ENCODE measurements at regions not wholly inside any gene's neighbourhood (a gene's known extent, or its start where the extent isn't known, plus 50 kb on each side); places are given as distances from the start of the nearest gene placed in this dataset.
"Not testable (repeated sequence)": the region's sequence is repeated elsewhere in the genome, so short reads cannot be mapped to it uniquely, and the experiment has no call there.

DNA sequence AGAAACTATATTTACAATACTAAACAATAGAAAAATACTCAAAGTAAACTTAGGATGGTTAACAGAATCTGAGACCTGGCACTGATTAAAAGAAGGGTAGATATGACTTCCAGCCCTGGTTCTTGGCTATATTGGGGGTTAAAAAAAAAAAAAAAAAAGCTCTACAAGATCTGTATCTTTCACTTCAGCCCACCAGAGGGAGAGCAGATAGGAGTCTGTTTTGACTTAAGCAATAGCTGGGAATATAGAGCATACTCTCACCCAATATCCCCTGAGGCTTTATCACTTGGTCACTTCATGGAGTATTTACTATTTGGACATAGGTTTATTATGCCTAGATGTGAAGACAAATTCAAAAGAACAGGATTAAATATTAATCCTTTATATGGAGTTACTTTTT is 598.9 kb upstream of the LINC00305 start:
- H3K36me3 ChIP-seq (ENCODE audit: control insufficient read depth, insufficient read depth, low read length), result no peaks in the 10 kb centered on the region
- H3K4me2 ChIP-seq (ENCODE audit: extremely low read depth, insufficient read depth, low read length), result no peak overlapping the region
- H3K9me3 ChIP-seq (ENCODE audit: control insufficient read depth, insufficient read depth, low read depth, low read length), result no peaks in the 10 kb centered on the region
- no peaks in the 10 kb centered on the region for H3K27me3 ChIP-seq (ENCODE audit: control insufficient read depth, insufficient read depth, low read length)
- no peaks in the 10 kb centered on the region for H3K4me1 ChIP-seq (ENCODE audit: control insufficient read depth, extremely low read depth, insufficient read depth, low read length)
- H4K20me1 ChIP-seq (ENCODE audit: control insufficient read depth, extremely low read depth, insufficient read depth, low read length), result no peaks in the 10 kb centered on the region
- H3K79me2 ChIP-seq (ENCODE audit: control insufficient read depth, insufficient read depth, low read length), result no peaks in the 10 kb centered on the region
- H3K9ac ChIP-seq (ENCODE audit: insufficient read depth, low read length), result no peak overlapping the region
- H2AFZ ChIP-seq (ENCODE audit: low read length), result no peak overlapping the region
- no peak overlapping the region for H3K4me3 ChIP-seq (replicated peaks in 1 of 4; ENCODE audit: control extremely low read depth in 1 of 4, insufficient read depth in 1 of 4, low read depth in 3 of 4, low read length in 4 of 4)
- H3K27ac ChIP-seq (ENCODE audit: insufficient read depth, low read length), result no peak overlapping the region
- no peak for DNase-seq (ENCODE audit: low read depth in 2 of 2)
- TF ChIP-seq, protein P1, sequence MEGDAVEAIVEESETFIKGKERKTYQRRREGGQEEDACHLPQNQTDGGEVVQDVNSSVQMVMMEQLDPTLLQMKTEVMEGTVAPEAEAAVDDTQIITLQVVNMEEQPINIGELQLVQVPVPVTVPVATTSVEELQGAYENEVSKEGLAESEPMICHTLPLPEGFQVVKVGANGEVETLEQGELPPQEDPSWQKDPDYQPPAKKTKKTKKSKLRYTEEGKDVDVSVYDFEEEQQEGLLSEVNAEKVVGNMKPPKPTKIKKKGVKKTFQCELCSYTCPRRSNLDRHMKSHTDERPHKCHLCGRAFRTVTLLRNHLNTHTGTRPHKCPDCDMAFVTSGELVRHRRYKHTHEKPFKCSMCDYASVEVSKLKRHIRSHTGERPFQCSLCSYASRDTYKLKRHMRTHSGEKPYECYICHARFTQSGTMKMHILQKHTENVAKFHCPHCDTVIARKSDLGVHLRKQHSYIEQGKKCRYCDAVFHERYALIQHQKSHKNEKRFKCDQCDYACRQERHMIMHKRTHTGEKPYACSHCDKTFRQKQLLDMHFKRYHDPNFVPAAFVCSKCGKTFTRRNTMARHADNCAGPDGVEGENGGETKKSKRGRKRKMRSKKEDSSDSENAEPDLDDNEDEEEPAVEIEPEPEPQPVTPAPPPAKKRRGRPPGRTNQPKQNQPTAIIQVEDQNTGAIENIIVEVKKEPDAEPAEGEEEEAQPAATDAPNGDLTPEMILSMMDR (conservative IDR thresholded peaks at IDR 0.05 in 1 of 2, IDR thresholded peaks at IDR 0.05 in 1 of 2; ENCODE audit: low read depth in 1 of 2, low read length in 2 of 2), result no peak
- TF ChIP-seq EZH2 (IDR thresholded peaks at IDR 0.05; ENCODE audit: low read length, missing control alignments), result no peak

DNA sequence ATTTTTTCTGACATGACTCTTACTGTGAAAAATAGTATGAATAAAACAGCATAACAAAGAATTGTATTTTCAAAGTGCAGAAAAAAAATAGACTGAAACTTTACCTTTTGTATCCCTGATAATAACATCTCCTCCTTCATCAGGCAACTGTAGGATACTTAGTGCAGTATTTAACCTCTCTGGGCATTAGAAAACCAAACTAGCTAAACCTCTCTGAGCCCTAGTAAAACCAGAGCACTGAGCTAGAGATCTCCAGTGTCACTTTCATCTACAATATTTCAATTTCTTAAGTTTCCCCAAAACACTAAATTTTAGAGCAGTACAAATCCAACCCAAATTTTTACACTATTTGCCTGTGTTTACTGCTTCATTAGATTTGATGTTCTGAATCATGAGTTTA is 594.0 kb upstream of the LINC00305 start:
- Histone ChIP-seq H3K79me2 (ENCODE audit: control insufficient read depth, insufficient read depth, low read length) (no peaks in the 10 kb centered on the region), H3K4me2 (ENCODE audit: extremely low read depth, insufficient read depth, low read length) (no peak overlapping the region), H3K4me1 (ENCODE audit: control insufficient read depth, extremely low read depth, insufficient read depth, low read length) (no peaks in the 10 kb centered on the region), H3K4me3 (replicated peaks in 1 of 4; ENCODE audit: control extremely low read depth in 1 of 4, insufficient read depth in 1 of 4, low read depth in 3 of 4, low read length in 4 of 4) (no peak overlapping the region), H3K27me3 (ENCODE audit: control insufficient read depth, insufficient read depth, low read length) (no peaks in the 10 kb centered on the region), H3K36me3 (ENCODE audit: control insufficient read depth, insufficient read depth, low read length) (no peaks in the 10 kb centered on the region), H3K9ac (ENCODE audit: insufficient read depth, low read length) (no peak overlapping the region), H3K9me3 (ENCODE audit: control insufficient read depth, insufficient read depth, low read depth, low read length) (no peaks in the 10 kb centered on the region), H4K20me1 (ENCODE audit: control insufficient read depth, extremely low read depth, insufficient read depth, low read length) (no peaks in the 10 kb centered on the region), H3K27ac (ENCODE audit: insufficient read depth, low read length) (no peak overlapping the region), H2AFZ (ENCODE audit: low read length) (no peak overlapping the region)
- TF ChIP-seq EZH2 (IDR thresholded peaks at IDR 0.05; ENCODE audit: low read length, missing control alignments), result no peak
- TF ChIP-seq, protein P1 (conservative IDR thresholded peaks at IDR 0.05 in 1 of 2, IDR thresholded peaks at IDR 0.05 in 1 of 2; ENCODE audit: low read depth in 1 of 2, low read length in 2 of 2), result no peak
- DNase-seq (ENCODE audit: low read depth in 2 of 2), result no peak

DNA sequence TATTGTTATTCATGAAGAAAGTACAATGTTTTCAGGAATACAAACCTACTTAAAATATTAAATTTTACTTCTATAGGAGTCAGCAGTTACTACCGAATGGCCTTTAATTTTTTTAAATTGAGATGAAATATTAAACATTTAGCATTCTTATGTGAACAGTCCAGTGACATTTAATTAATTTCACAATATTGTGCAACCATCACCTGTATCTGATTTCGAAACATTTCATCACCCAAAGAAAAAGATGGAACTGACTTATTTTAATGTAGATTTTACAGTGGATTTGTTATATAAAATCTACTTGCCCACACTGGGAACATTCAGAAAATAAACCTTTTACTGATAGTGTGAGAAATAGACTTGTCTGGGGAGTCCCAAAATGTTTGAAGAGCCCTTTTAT is 585.2 kb upstream of the LINC00305 start:
- Histone ChIP-seq H3K4me2 (ENCODE audit: extremely low read depth, insufficient read depth, low read length) (no peak overlapping the region), H3K27me3 (ENCODE audit: control insufficient read depth, insufficient read depth, low read length) (no peaks in the 10 kb centered on the region), H2AFZ (ENCODE audit: low read length) (no peak overlapping the region), H3K9me3 (ENCODE audit: control insufficient read depth, insufficient read depth, low read depth, low read length) (no peaks in the 10 kb centered on the region), H3K36me3 (ENCODE audit: control insufficient read depth, insufficient read depth, low read length) (no peaks in the 10 kb centered on the region), H4K20me1 (ENCODE audit: control insufficient read depth, extremely low read depth, insufficient read depth, low read length) (no peaks in the 10 kb centered on the region), H3K79me2 (ENCODE audit: control insufficient read depth, insufficient read depth, low read length) (no peaks in the 10 kb centered on the region), H3K27ac (ENCODE audit: insufficient read depth, low read length) (no peak overlapping the region), H3K9ac (ENCODE audit: insufficient read depth, low read length) (no peak overlapping the region), H3K4me3 (replicated peaks in 1 of 4; ENCODE audit: control extremely low read depth in 1 of 4, insufficient read depth in 1 of 4, low read depth in 3 of 4, low read length in 4 of 4) (no peak overlapping the region), H3K4me1 (ENCODE audit: control insufficient read depth, extremely low read depth, insufficient read depth, low read length) (no peaks in the 10 kb centered on the region)
- TF ChIP-seq, protein P1 (conservative IDR thresholded peaks at IDR 0.05 in 1 of 2, IDR thresholded peaks at IDR 0.05 in 1 of 2; ENCODE audit: low read depth in 1 of 2, low read length in 2 of 2), result no peak
- TF ChIP-seq EZH2 (IDR thresholded peaks at IDR 0.05; ENCODE audit: low read length, missing control alignments), result no peak
- no peak for DNase-seq (ENCODE audit: low read depth in 2 of 2)

DNA sequence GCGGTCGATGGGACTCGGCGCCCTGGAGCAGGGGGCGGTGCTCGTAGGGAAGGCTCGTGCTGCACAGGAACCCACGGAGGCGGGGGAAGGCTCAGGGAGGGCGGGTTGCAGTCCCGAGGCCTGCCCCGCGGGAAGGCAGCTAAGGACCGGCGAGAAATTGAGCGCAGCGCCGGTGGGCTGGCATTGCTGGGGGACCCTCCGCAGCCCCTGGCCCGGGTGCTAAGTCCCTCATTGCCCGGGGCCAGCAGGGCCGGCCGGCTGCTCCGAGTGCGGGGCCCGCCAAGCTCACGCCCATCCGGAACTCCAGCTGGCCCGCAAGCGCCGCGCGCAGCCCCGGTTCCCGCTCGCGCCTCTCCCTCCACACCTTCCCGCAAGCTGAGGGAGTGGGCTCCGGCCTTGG is 576.8 kb upstream of the LINC00305 start:
- H3K9ac ChIP-seq (ENCODE audit: insufficient read depth, low read length); H3K4me2 ChIP-seq (ENCODE audit: extremely low read depth, insufficient read depth, low read length); DNase-seq (ENCODE audit: low read depth in 2 of 2); H3K9me3 ChIP-seq (ENCODE audit: control insufficient read depth, insufficient read depth, low read depth, low read length); H3K27me3 ChIP-seq (ENCODE audit: control insufficient read depth, insufficient read depth, low read length); H3K4me1 ChIP-seq (ENCODE audit: control insufficient read depth, extremely low read depth, insufficient read depth, low read length); H3K27ac ChIP-seq (ENCODE audit: insufficient read depth, low read length); H3K36me3 ChIP-seq (ENCODE audit: control insufficient read depth, insufficient read depth, low read length); H2AFZ ChIP-seq (ENCODE audit: low read length); H3K4me3 ChIP-seq (replicated peaks in 1 of 4; ENCODE audit: control extremely low read depth in 1 of 4, insufficient read depth in 1 of 4, low read depth in 3 of 4, low read length in 4 of 4); H4K20me1 ChIP-seq (ENCODE audit: control insufficient read depth, extremely low read depth, insufficient read depth, low read length); H3K79me2 ChIP-seq (ENCODE audit: control insufficient read depth, insufficient read depth, low read length): not testable (repeated sequence)

Data from fibroblast of lung (primary cell).